ENCODE measurements at regions not wholly inside any gene's neighbourhood (a gene's known extent, or its start where the extent isn't known, plus 50 kb on each side); places are given as distances from the start of the nearest gene placed in this dataset.

DNA sequence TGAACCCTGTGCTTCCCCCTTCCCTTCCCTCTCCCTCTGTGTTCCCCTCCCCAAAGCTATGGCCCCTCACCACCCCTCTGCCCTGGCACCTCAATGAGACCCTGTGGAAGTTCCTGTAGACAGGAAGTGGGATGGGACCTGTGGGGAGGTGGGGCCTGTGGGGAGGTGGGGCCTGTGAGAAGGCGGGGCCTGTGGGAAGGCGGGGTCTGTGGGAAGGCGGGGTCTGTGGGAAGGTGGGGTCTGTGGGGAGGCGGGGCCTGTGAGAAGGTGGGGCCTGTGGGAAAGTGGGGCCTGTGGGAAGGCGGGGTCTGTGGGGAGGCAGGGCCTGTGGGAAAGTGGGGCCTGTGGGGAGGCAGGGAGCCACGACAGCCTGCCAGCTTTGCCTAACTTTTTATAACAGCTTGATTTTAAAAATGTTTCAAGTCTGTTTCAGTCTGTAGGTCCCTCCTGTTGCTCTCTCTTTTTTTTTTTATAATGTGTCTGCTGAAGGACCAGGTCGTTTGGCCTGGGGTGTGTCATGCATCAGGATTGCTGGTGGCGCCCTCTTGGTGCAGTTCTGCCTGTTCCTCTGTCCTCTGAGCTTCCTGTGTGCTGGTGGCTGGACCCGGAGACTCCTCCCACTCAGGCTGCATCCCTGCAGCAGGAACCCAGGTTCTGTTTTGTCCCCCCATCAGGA is 70.5 kb upstream of the SLCO4A1 start:
- TF ChIP-seq POLR2A (IDR thresholded peaks at IDR 0.05) (no peak), CTCF (IDR thresholded peaks at IDR 0.05) (no peak), POLR2AphosphoS5 (IDR thresholded peaks at IDR 0.05) (no peak)

Measured in prostate gland (tissue), 2 donors.